ENCODE measurements at regions not wholly inside any gene's neighbourhood (a gene's known extent, or its start where the extent isn't known, plus 50 kb on each side); places are given as distances from the start of the nearest gene placed in this dataset.
A peak's percentile ranks its signal among the peaks of the same experiment; 100 is the strongest.

- Histone ChIP-seq H3K27ac (peak overlapping the region in 4 of 11 experiments; percentile 50 to 99 (median 98); a peak in 6 of 22 replicates), H3K36me3 (peaks cover 9 to 54% (median 30%) of the 10 kb centered on the region in 11 experiments; a peak in 17 of 22 replicates), H3K4me2 (peak overlapping the region in 3 of 11 experiments; percentile 32 to 90 (median 74); a peak in 6 of 22 replicates), H3K9me3 (replicated peaks in 1 of 11) (no peaks in the 10 kb centered on the region), H3K4me3 (no peak overlapping the region), H3K9ac (peak overlapping the region in 2 of 11 experiments; percentile 92 to 94; a peak in 2 of 22 replicates), H3K4me1 (peaks cover 0 to 100% (median 2%) of the 10 kb centered on the region in 10 experiments; a peak in 9 of 20 replicates), H3K27me3 (no peaks in the 10 kb centered on the region), H4K20me1 (no peaks in the 10 kb centered on the region)
- TF ChIP-seq Cebpa-rat (IDR thresholded peaks at IDR 0.05) = no peak
These were observed 51.0 kb upstream of the PCBP1 start for GRCh38 chr2:70036290-70036689.

GRCh38 chr2:70035344-70035844, 51.9 kb upstream of the PCBP1 start:
- TF ChIP-seq Cebpa-rat (IDR thresholded peaks at IDR 0.05) = no peak
- H3K4me1 ChIP-seq = peaks cover 2 to 100% (median 6%) of the 10 kb centered on the region in 10 experiments
- H4K20me1 ChIP-seq = no peaks in the 10 kb centered on the region
- H3K4me3 ChIP-seq = peak overlapping the region in 1 of 10 experiments; percentile 48; a peak in 1 of 20 replicates
- no peaks in the 10 kb centered on the region for H3K27me3 ChIP-seq
- peak overlapping the region in 5 of 11 experiments; percentile 31 to 99 (median 97); a peak in 9 of 22 replicates for H3K27ac ChIP-seq
- peaks cover 9 to 53% (median 32%) of the 10 kb centered on the region in 11 experiments; a peak in 18 of 22 replicates for H3K36me3 ChIP-seq
- H3K9ac ChIP-seq = peak overlapping the region in 3 of 11 experiments; percentile 64 to 94 (median 92); a peak in 5 of 22 replicates
- peak overlapping the region in 3 of 11 experiments; percentile 61 to 90 (median 74); a peak in 6 of 22 replicates for H3K4me2 ChIP-seq
- no peaks in the 10 kb centered on the region for H3K9me3 ChIP-seq (replicated peaks in 1 of 11)

GRCh38 chr2:70030724-70031420, 56.4 kb upstream of the PCBP1 start:
- no peaks in the 10 kb centered on the region for H4K20me1 ChIP-seq
- TF ChIP-seq Cebpa-rat (IDR thresholded peaks at IDR 0.05) = no peak
- peak overlapping the region; percentile 52 to 99 (median 70); a peak in 21 of 22 replicates for H3K27ac ChIP-seq
- no peaks in the 10 kb centered on the region for H3K27me3 ChIP-seq
- H3K9ac ChIP-seq = peak overlapping the region in 7 of 11 experiments; percentile 1 to 94 (median 72); a peak in 11 of 22 replicates
- no peaks in the 10 kb centered on the region for H3K9me3 ChIP-seq (replicated peaks in 1 of 11)
- H3K4me3 ChIP-seq = peak overlapping the region in 1 of 10 experiments; percentile 48; a peak in 1 of 20 replicates
- peak overlapping the region in 8 of 11 experiments; percentile 54 to 90 (median 64); a peak in 13 of 22 replicates for H3K4me2 ChIP-seq
- peaks cover 11 to 97% (median 20%) of the 10 kb centered on the region in 10 experiments for H3K4me1 ChIP-seq
- peaks cover 17 to 57% (median 34%) of the 10 kb centered on the region in 11 experiments; a peak in 19 of 22 replicates for H3K36me3 ChIP-seq

- peak overlapping the region; percentile 8 to 94 (median 52); a peak in 15 of 22 replicates for H3K9ac ChIP-seq
- H3K4me3 ChIP-seq = no peak overlapping the region
- peaks cover 11 to 97% (median 22%) of the 10 kb centered on the region in 10 experiments for H3K4me1 ChIP-seq
- H3K27ac ChIP-seq = peak overlapping the region; percentile 52 to 99 (median 70)
- peak in 6 of 11 experiments; percentile 29 to 86 (median 51); a peak in 6 of 22 replicates for TF ChIP-seq Cebpa-rat (IDR thresholded peaks at IDR 0.05)
- peaks cover 13 to 60% (median 38%) of the 10 kb centered on the region in 11 experiments; a peak in 19 of 22 replicates for H3K36me3 ChIP-seq
- peak overlapping the region; percentile 8 to 90 (median 59); a peak in 20 of 22 replicates for H3K4me2 ChIP-seq
- H3K27me3 ChIP-seq = no peaks in the 10 kb centered on the region
- H3K9me3 ChIP-seq (replicated peaks in 1 of 11) = no peaks in the 10 kb centered on the region
- no peaks in the 10 kb centered on the region for H4K20me1 ChIP-seq
These were observed 57.4 kb upstream of the PCBP1 start for GRCh38 chr2:70029814-70030409.

GRCh38 chr2:70024284-70024683, 62.9 kb upstream of the ASPRV1 start:
- no peak overlapping the region for H3K4me3 ChIP-seq
- no peaks in the 10 kb centered on the region for H3K27me3 ChIP-seq
- H3K27ac ChIP-seq = peak overlapping the region in 5 of 11 experiments; percentile 42 to 62 (median 53); a peak in 8 of 22 replicates
- H3K4me2 ChIP-seq = peak overlapping the region in 8 of 11 experiments; percentile 25 to 81 (median 66); a peak in 15 of 22 replicates
- H3K9ac ChIP-seq = peak overlapping the region in 4 of 11 experiments; percentile 13 to 58 (median 42); a peak in 5 of 22 replicates
- H4K20me1 ChIP-seq = no peaks in the 10 kb centered on the region
- TF ChIP-seq Cebpa-rat (IDR thresholded peaks at IDR 0.05) = no peak
- H3K9me3 ChIP-seq (replicated peaks in 1 of 11) = peaks cover 0 to 3% (median 0%) of the 10 kb centered on the region in 11 experiments; a peak in 3 of 22 replicates
- H3K36me3 ChIP-seq = peaks cover 17 to 56% (median 41%) of the 10 kb centered on the region in 11 experiments; a peak in 20 of 22 replicates
- H3K4me1 ChIP-seq = peaks cover 7 to 86% (median 15%) of the 10 kb centered on the region in 10 experiments

GRCh38 chr2:70019096-70019495, 57.7 kb upstream of the ASPRV1 start:
- Histone ChIP-seq H3K27ac (peak overlapping the region in 3 of 11 experiments; percentile 19 to 71 (median 65); a peak in 6 of 22 replicates), H4K20me1 (peaks cover 0 to 14% (median 0%) of the 10 kb centered on the region in 11 experiments; a peak in 1 of 22 replicates), H3K36me3 (peaks cover 44 to 82% (median 68%) of the 10 kb centered on the region in 11 experiments), H3K9me3 (replicated peaks in 1 of 11) (peaks cover 22 to 35% (median 28%) of the 10 kb centered on the region in 11 experiments), H3K9ac (no peak overlapping the region), H3K4me3 (no peak overlapping the region), H3K4me2 (peak overlapping the region in 2 of 11 experiments; percentile 33 to 46; a peak in 3 of 22 replicates), H3K4me1 (peaks cover 0 to 52% (median under 1%) of the 10 kb centered on the region in 10 experiments; a peak in 10 of 20 replicates), H3K27me3 (no peaks in the 10 kb centered on the region)
- no peak for TF ChIP-seq Cebpa-rat (IDR thresholded peaks at IDR 0.05)

- Histone ChIP-seq H3K4me1 (peaks cover 0 to 41% (median 0%) of the 10 kb centered on the region in 10 experiments; a peak in 6 of 20 replicates), H3K27me3 (no peaks in the 10 kb centered on the region), H3K9me3 (replicated peaks in 1 of 11) (peaks cover 22 to 35% (median 28%) of the 10 kb centered on the region in 11 experiments), H3K27ac (peak overlapping the region in 2 of 11 experiments; percentile 65 to 71; a peak in 2 of 22 replicates), H3K36me3 (peaks cover 44 to 87% (median 71%) of the 10 kb centered on the region in 11 experiments), H3K9ac (no peak overlapping the region), H4K20me1 (peaks cover 0 to 18% (median 0%) of the 10 kb centered on the region in 11 experiments; a peak in 1 of 22 replicates), H3K4me2 (no peak overlapping the region), H3K4me3 (no peak overlapping the region)
- TF ChIP-seq Cebpa-rat (IDR thresholded peaks at IDR 0.05) = no peak
These were observed 56.5 kb upstream of the ASPRV1 start for GRCh38 chr2:70017962-70018361.

- Histone ChIP-seq H3K4me2 (no peak overlapping the region; a peak in 1 of 22 replicates), H3K4me3 (no peak overlapping the region), H4K20me1 (peaks cover 0 to 18% (median 0%) of the 10 kb centered on the region in 11 experiments; a peak in 1 of 22 replicates), H3K4me1 (peaks cover 0 to 53% (median 4%) of the 10 kb centered on the region in 10 experiments; a peak in 10 of 20 replicates), H3K27ac (no peak overlapping the region; a peak in 1 of 22 replicates), H3K9ac (no peak overlapping the region), H3K27me3 (no peaks in the 10 kb centered on the region), H3K9me3 (replicated peaks in 1 of 11) (peaks cover 22 to 35% (median 28%) of the 10 kb centered on the region in 11 experiments), H3K36me3 (peaks cover 39 to 90% (median 61%) of the 10 kb centered on the region in 11 experiments)
- no peak for TF ChIP-seq Cebpa-rat (IDR thresholded peaks at IDR 0.05)
These were observed 53.5 kb upstream of the ASPRV1 start for GRCh38 chr2:70014959-70015358.
